TTC549 (cell line): ENCODE measurements at regions not wholly inside any gene's neighbourhood (a gene's known extent, or its start where the extent isn't known, plus 50 kb on each side); places are given as distances from the start of the nearest gene placed in this dataset.

Experiments
- FAIRE-seq: peaks from 2 replicates; lab custom pipeline; 2012; peaks lifted over from hg19 to GRCh38; lab: Jason Lieb, UNC

- no peak for FAIRE-seq
These were observed 253.4 kb upstream of the SLC24A2 start for GRCh38 chr9:20042128-20042711.

- no peak for FAIRE-seq
These were observed 252.9 kb upstream of the SLC24A2 start for GRCh38 chr9:20041697-20042081.

GRCh38 chr9:20040991-20041696, 252.3 kb upstream of the SLC24A2 start:
- no peak for FAIRE-seq

GRCh38 chr9:20037699-20038098, 248.9 kb upstream of the SLC24A2 start:
- FAIRE-seq, result no peak

- no peak for FAIRE-seq
These were observed 244.7 kb upstream of the SLC24A2 start for GRCh38 chr9:20033511-20033910.

- no peak for FAIRE-seq
These were observed 243.7 kb upstream of the SLC24A2 start for GRCh38 chr9:20032413-20033006.

- no peak for FAIRE-seq
These were observed 243.0 kb upstream of the SLC24A2 start for GRCh38 chr9:20031836-20032235.

GRCh38 chr9:20030671-20031070, 241.8 kb upstream of the SLC24A2 start:
- no peak for FAIRE-seq

GRCh38 chr9:20030221-20030620, 241.4 kb upstream of the SLC24A2 start:
- no peak for FAIRE-seq

- FAIRE-seq, result no peak
These were observed 240.0 kb upstream of the SLC24A2 start for GRCh38 chr9:20028849-20029231.

GRCh38 chr9:20028192-20028848, 239.5 kb upstream of the SLC24A2 start:
- no peak for FAIRE-seq

GRCh38 chr9:20023961-20024571, 235.2 kb upstream of the SLC24A2 start:
- FAIRE-seq, result no peak

GRCh38 chr9:20023210-20023905, 234.5 kb upstream of the SLC24A2 start:
- FAIRE-seq, result no peak

- FAIRE-seq, result no peak
These were observed 233.6 kb upstream of the SLC24A2 start for GRCh38 chr9:20022410-20022809.

GRCh38 chr9:20016611-20017010, 227.8 kb upstream of the SLC24A2 start:
- no peak for FAIRE-seq

- no peak for FAIRE-seq
These were observed 226.6 kb upstream of the SLC24A2 start for GRCh38 chr9:20015427-20015931.

- FAIRE-seq, result no peak
These were observed 225.3 kb upstream of the SLC24A2 start for GRCh38 chr9:20014168-20014567.

GRCh38 chr9:20012232-20012631, 223.4 kb upstream of the SLC24A2 start:
- no peak for FAIRE-seq

GRCh38 chr9:20009606-20010005, 220.8 kb upstream of the SLC24A2 start:
- no peak for FAIRE-seq

- no peak for FAIRE-seq
These were observed 213.2 kb upstream of the SLC24A2 start for GRCh38 chr9:20002011-20002410.

GRCh38 chr9:20001058-20001457, 212.2 kb upstream of the SLC24A2 start:
- no peak for FAIRE-seq

GRCh38 chr9:19999491-20000057, 210.7 kb upstream of the SLC24A2 start:
- FAIRE-seq, result no peak
